ENCODE measurements at regions not wholly inside any gene's neighbourhood (a gene's known extent, or its start where the extent isn't known, plus 50 kb on each side); places are given as distances from the start of the nearest gene placed in this dataset.

DNA sequence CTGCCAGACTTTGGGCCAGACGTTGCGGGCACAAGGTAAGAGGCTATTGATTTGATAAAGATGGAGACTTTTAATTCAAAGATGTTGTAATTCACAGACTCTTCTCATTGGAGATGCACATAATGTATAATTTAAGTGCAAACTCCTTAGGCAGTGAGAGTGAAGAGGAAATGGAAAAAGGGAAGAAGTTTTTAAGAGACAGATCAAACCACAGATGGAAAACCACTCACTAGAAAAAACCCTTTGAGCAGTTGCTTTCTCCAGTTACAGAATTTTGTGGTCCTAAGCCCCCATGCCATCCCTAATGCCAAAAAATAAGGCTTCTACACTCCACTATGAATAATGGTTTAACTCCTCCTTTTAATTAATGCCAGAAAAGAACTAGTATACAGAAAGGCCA, 977.1 kb upstream of the PRKX start:
- Histone ChIP-seq H3K4me1 (ENCODE audit: control insufficient read depth, low read length) (no peaks in the 10 kb centered on the region), H3K4me2 (ENCODE audit: low read length) (no peak overlapping the region), H3K79me2 (ENCODE audit: control insufficient read depth, low read length) (no peaks in the 10 kb centered on the region), H3K27ac (ENCODE audit: low read depth, low read length) (no peak overlapping the region), H3F3A (ENCODE audit: control insufficient read depth, insufficient read depth) (no peaks in the 10 kb centered on the region), H3K36me3 (ENCODE audit: control insufficient read depth, low read length) (no peaks in the 10 kb centered on the region), H3K9me2 (replicated peaks; ENCODE audit: control insufficient read depth, low read length) (no peaks in the 10 kb centered on the region), H3K27me3 (ENCODE audit: control insufficient read depth, low read length) (no peaks in the 10 kb centered on the region), H4K20me1 (ENCODE audit: control insufficient read depth, insufficient read depth, low read depth, low read length) (no peaks in the 10 kb centered on the region), H3K4me3 (ENCODE audit: low read length) (no peak overlapping the region), H3K9me3 (ENCODE audit: control insufficient read depth, insufficient read depth, low read length) (no peaks in the 10 kb centered on the region)
- TF ChIP-seq EZH2phosphoT487 (IDR thresholded peaks at IDR 0.05; ENCODE audit: borderline replicate concordance, low read length): no peak
- TF ChIP-seq, protein P1, sequence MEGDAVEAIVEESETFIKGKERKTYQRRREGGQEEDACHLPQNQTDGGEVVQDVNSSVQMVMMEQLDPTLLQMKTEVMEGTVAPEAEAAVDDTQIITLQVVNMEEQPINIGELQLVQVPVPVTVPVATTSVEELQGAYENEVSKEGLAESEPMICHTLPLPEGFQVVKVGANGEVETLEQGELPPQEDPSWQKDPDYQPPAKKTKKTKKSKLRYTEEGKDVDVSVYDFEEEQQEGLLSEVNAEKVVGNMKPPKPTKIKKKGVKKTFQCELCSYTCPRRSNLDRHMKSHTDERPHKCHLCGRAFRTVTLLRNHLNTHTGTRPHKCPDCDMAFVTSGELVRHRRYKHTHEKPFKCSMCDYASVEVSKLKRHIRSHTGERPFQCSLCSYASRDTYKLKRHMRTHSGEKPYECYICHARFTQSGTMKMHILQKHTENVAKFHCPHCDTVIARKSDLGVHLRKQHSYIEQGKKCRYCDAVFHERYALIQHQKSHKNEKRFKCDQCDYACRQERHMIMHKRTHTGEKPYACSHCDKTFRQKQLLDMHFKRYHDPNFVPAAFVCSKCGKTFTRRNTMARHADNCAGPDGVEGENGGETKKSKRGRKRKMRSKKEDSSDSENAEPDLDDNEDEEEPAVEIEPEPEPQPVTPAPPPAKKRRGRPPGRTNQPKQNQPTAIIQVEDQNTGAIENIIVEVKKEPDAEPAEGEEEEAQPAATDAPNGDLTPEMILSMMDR (IDR thresholded peaks at IDR 0.05; ENCODE audit: low read depth, low read length, poor library complexity, severe bottlenecking): no peak

DNA sequence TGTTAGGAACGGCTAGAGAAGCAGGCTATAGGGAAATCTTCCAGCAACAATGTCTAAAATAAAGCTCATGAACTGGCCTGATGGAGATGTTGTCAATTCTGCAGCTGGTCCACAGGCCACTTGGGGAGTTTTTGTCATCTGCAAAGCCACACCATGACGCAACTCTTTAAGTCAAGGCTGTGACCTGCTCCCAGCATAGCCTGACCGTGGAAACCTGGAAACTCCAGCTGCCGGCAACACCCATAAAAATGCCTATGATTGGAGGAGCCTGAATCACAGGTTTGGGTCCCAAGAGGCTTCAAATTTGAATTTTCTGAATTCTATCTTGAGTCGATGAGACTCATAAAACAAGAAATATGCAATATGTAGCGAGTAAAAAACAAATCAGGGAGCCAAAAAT, 969.2 kb upstream of the PRKX start:
- H3K4me2 ChIP-seq (ENCODE audit: low read length): no peak overlapping the region
- H3K9me3 ChIP-seq (ENCODE audit: control insufficient read depth, insufficient read depth, low read length): no peaks in the 10 kb centered on the region

DNA sequence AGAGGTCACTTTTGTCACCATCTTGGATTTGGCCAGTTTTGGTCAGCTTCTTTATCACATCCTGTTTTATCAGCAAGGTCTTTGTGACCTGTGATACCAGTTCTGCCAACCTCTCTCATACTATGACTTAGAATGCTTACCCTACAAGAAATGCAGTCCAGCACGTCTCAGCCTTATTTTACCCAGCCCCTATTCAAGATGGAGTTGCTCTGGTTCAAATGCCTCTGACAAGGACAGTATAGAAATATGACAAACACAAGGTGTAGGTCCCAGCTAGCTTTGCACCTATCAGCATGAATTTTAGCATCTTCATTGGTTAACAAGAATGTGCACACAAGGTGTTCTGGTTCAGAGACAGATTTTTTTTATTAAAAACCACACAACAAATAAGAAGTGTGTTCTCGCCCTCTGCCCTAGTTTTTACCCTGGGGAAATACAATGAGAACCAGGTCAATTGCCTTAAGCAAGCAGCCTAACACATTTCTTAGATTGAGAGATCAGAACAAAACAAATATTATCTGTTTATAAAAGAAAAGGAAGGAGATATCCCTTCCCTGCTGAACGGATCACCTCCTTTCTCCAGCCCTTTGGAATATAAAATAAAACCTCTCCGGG, 962.3 kb upstream of the PRKX start:
- H3K79me2 ChIP-seq (ENCODE audit: control insufficient read depth, low read length): no peaks in the 10 kb centered on the region
- no peaks in the 10 kb centered on the region for H3K4me1 ChIP-seq (ENCODE audit: control insufficient read depth, low read length)
- H3K27me3 ChIP-seq (ENCODE audit: control insufficient read depth, low read length): no peaks in the 10 kb centered on the region
- H3K36me3 ChIP-seq (ENCODE audit: control insufficient read depth, low read length): no peaks in the 10 kb centered on the region
- no peaks in the 10 kb centered on the region for H4K20me1 ChIP-seq (ENCODE audit: control insufficient read depth, insufficient read depth, low read depth, low read length)
- H3K4me2 ChIP-seq (ENCODE audit: low read length): no peak overlapping the region
- H3K9me2 ChIP-seq (replicated peaks; ENCODE audit: control insufficient read depth, low read length): no peaks in the 10 kb centered on the region
- no peaks in the 10 kb centered on the region for H3F3A ChIP-seq (ENCODE audit: control insufficient read depth, insufficient read depth)
- H3K27ac ChIP-seq (ENCODE audit: low read depth, low read length): no peak overlapping the region
- TF ChIP-seq EZH2phosphoT487 (IDR thresholded peaks at IDR 0.05; ENCODE audit: borderline replicate concordance, low read length): no peak
- TF ChIP-seq, protein P1 (IDR thresholded peaks at IDR 0.05; ENCODE audit: low read depth, low read length, poor library complexity, severe bottlenecking): no peak
- H3K4me3 ChIP-seq (ENCODE audit: low read length): no peak overlapping the region
- H3K9me3 ChIP-seq (ENCODE audit: control insufficient read depth, insufficient read depth, low read length): no peaks in the 10 kb centered on the region

More for the DNA sequence above, 969.2 kb upstream of the PRKX start:
- Histone ChIP-seq H4K20me1 (ENCODE audit: control insufficient read depth, insufficient read depth, low read depth, low read length) (no peaks in the 10 kb centered on the region), H3K4me3 (ENCODE audit: low read length) (no peak overlapping the region), H3K4me1 (ENCODE audit: control insufficient read depth, low read length) (no peaks in the 10 kb centered on the region), H3F3A (ENCODE audit: control insufficient read depth, insufficient read depth) (no peaks in the 10 kb centered on the region), H3K36me3 (ENCODE audit: control insufficient read depth, low read length) (no peaks in the 10 kb centered on the region), H3K9me2 (replicated peaks; ENCODE audit: control insufficient read depth, low read length) (no peaks in the 10 kb centered on the region), H3K27ac (ENCODE audit: low read depth, low read length) (no peak overlapping the region), H3K79me2 (ENCODE audit: control insufficient read depth, low read length) (no peaks in the 10 kb centered on the region), H3K27me3 (ENCODE audit: control insufficient read depth, low read length) (no peaks in the 10 kb centered on the region)
- TF ChIP-seq, protein P1 (IDR thresholded peaks at IDR 0.05; ENCODE audit: low read depth, low read length, poor library complexity, severe bottlenecking): no peak
- no peak for TF ChIP-seq EZH2phosphoT487 (IDR thresholded peaks at IDR 0.05; ENCODE audit: borderline replicate concordance, low read length)

All from DOHH2 (cell line).